Stomach (tissue), 4 donors: ENCODE measurements at regions not wholly inside any gene's neighbourhood (a gene's known extent, or its start where the extent isn't known, plus 50 kb on each side); places are given as distances from the start of the nearest gene placed in this dataset.

Experiments used
- CTCF ChIP-seq, 7 experiments: fragments of 450-650 bp in 4 of 7; fragments of 200-600 bp in 3 of 7; sonication (generic) in 3 of 7; IDR thresholded peaks; one replicate each; pipeline ENCODE4 v1.5.1; 2016 to 2019; ENCODE audit warnings: antibody characterized with exemption in 7 of 7, control low read depth in 2 of 7, mild to moderate bottlenecking in 1 of 7
- EP300 ChIP-seq: sonication (generic); formaldehyde crosslinking; IDR thresholded peaks from one replicate; pipeline ENCODE4 v1.6.1; 2017; ENCODE audit warnings: antibody characterized with exemption
- POLR2A ChIP-seq, 4 donors: fragments of 450-650 bp; IDR thresholded peaks; one replicate each; pipeline ENCODE4 v1.6.1; 2016; ENCODE audit warnings: antibody characterized with exemption in 4 of 4, control low read depth in 2 of 4, mild to moderate bottlenecking in 1 of 4, moderate library complexity in 1 of 4
- POLR2AphosphoS5 ChIP-seq, 3 donors: sonication (generic); formaldehyde crosslinking; IDR thresholded peaks; one replicate each; pipeline ENCODE4 v1.6.1; 2016; ENCODE audit warnings: antibody characterized with exemption in 3 of 3

DNA sequence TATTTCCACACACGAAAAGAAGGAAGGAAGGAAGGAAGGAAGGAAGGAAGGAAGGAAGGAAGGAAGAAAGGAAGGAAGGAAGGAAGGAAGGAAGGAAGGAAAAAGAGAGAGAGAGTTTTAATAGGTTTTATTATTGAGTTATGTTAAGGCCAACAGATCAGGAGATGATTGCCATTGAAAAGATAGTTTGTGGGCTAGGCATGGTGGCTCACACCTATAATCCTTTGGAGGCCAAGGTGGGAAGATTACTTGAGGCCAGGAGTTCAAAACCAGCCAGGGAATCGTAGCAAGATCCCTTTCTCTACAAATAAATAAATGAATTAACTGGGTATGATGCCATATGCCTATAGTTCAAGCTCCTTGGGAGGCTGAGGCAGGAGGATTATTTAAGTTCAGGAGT is 877.2 kb downstream of the TLE4 start:
- no peak for TF ChIP-seq CTCF (IDR thresholded peaks at IDR 0.05)
- TF ChIP-seq POLR2AphosphoS5 (IDR thresholded peaks at IDR 0.05) = no peak
- no peak for TF ChIP-seq POLR2A (IDR thresholded peaks at IDR 0.05)
- no peak for TF ChIP-seq EP300
